CD14-positive monocyte (primary cell): ENCODE measurements at regions not wholly inside any gene's neighbourhood (a gene's known extent, or its start where the extent isn't known, plus 50 kb on each side); places are given as distances from the start of the nearest gene placed in this dataset.

Source experiments
- DNase-seq, 3 donors: peaks; one replicate each; pipeline ENCODE4 v3.0.0-alpha.2; 2011 to 2022
- H2AFZ ChIP-seq: 2 replicates; pipeline ENCODE4 v1.6.0; 2012; ENCODE audit warnings: mild to moderate bottlenecking, low read depth, low read length, inconsistent platforms; ENCODE audit not compliant: insufficient read depth, poor library complexity, severe bottlenecking
- H3K27ac ChIP-seq, 2 donors: 1 replicate in 1 of 2; 2 replicates in 1 of 2; pipeline ENCODE4 v1.5.1; 2012 to 2013; ENCODE audit warnings: low read length in 2 of 2, control low read depth in 1 of 2, inconsistent platforms in 1 of 2, low read depth in 1 of 2, mild to moderate bottlenecking in 1 of 2
- H3K27me3 ChIP-seq, 2 donors: one replicate each; pipeline versions ENCODE4 v1.6.0 to v1.6.1; 2011 to 2013; ENCODE audit warnings: low read length in 2 of 2; ENCODE audit not compliant: control insufficient read depth in 2 of 2, insufficient read depth in 2 of 2
- H3K36me3 ChIP-seq, 2 donors: replicated peaks in 1 of 2; 1 replicate in 1 of 2; 2 replicates in 1 of 2; pipeline versions ENCODE4 v1.5.1 to v1.6.1; 2012 to 2013; ENCODE audit warnings: low read length in 2 of 2, control low read depth in 1 of 2, inconsistent platforms in 1 of 2, mild to moderate bottlenecking in 1 of 2; ENCODE audit not compliant: insufficient read depth in 2 of 2, control insufficient read depth in 1 of 2
- H3K4me1 ChIP-seq, 2 donors: 1 replicate in 1 of 2; 2 replicates in 1 of 2; pipeline versions ENCODE4 v1.5.1 to v1.6.1; 2012 to 2013; ENCODE audit warnings: low read length in 2 of 2, control low read depth in 1 of 2, inconsistent platforms in 1 of 2, mild to moderate bottlenecking in 1 of 2, moderate library complexity in 1 of 2; ENCODE audit not compliant: insufficient read depth in 2 of 2, control insufficient read depth in 1 of 2
- H3K4me2 ChIP-seq: replicated peaks from 2 replicates; pipeline ENCODE3; 2012; ENCODE audit warnings: low read length, moderate library complexity, mild to moderate bottlenecking; ENCODE audit not compliant: poor library complexity, severe bottlenecking; ENCODE audit errors: extremely low read depth
- H3K4me3 ChIP-seq, 3 experiments: fragments of 200-600 bp in 1 of 3; sonication (generic) in 1 of 3; replicated peaks in 1 of 3; 1 replicate in 2 of 3; 2 replicates in 1 of 3; pipeline ENCODE4 v1.5.1; 2011 to 2013; ENCODE audit warnings: low read length in 3 of 3, mild to moderate bottlenecking in 3 of 3, control low read depth in 2 of 3, low read depth in 2 of 3, inconsistent platforms in 1 of 3, moderate library complexity in 1 of 3
- H3K79me2 ChIP-seq: 2 replicates; pipeline ENCODE4 v1.6.0; 2012; ENCODE audit warnings: mild to moderate bottlenecking, control low read depth, inconsistent platforms, low read length, moderate library complexity; ENCODE audit not compliant: insufficient read depth
- H3K9ac ChIP-seq: 2 replicates; pipeline ENCODE4 v1.6.0; 2017; ENCODE audit warnings: low read length, mild to moderate bottlenecking; ENCODE audit not compliant: insufficient read depth, poor library complexity, severe bottlenecking
- H3K9me3 ChIP-seq, 2 donors: replicated peaks in 1 of 2; 1 replicate in 1 of 2; 2 replicates in 1 of 2; pipeline versions ENCODE4 v1.5.1 to v1.6.1; 2012 to 2013; ENCODE audit warnings: low read length in 2 of 2, control low read depth in 1 of 2; ENCODE audit not compliant: control insufficient read depth in 1 of 2, insufficient read depth in 1 of 2
- H4K20me1 ChIP-seq: 2 replicates; pipeline ENCODE4 v1.6.0; 2012; ENCODE audit warnings: mild to moderate bottlenecking, low read length, control low read depth, moderate library complexity; ENCODE audit not compliant: insufficient read depth
- H3K27ac Mint-ChIP-seq, 7 donors: one replicate each; pipeline ENCODE4 v1.8.0; 2020; ENCODE audit warnings: mild to moderate bottlenecking in 7 of 7, mixed read lengths in 7 of 7, moderate library complexity in 6 of 7, inconsistent platforms in 2 of 7
- H3K27me3 Mint-ChIP-seq, 3 donors: one replicate each; pipeline ENCODE4 v1.8.0; 2021 to 2022; ENCODE audit warnings: low read depth in 3 of 3, mild to moderate bottlenecking in 3 of 3, mixed read lengths in 3 of 3, moderate library complexity in 3 of 3, inconsistent platforms in 1 of 3
- H3K36me3 Mint-ChIP-seq, 2 donors: one replicate each; pipeline ENCODE4 v1.8.0; 2020; ENCODE audit warnings: mixed read lengths in 2 of 2, inconsistent platforms in 1 of 2, mild to moderate bottlenecking in 1 of 2
- H3K4me1 Mint-ChIP-seq: one replicate; pipeline ENCODE4 v1.8.0; 2020; ENCODE audit warnings: mild to moderate bottlenecking, mixed read lengths
- H3K4me3 Mint-ChIP-seq, 2 donors: one replicate each; pipeline ENCODE4 v1.8.0; 2020; ENCODE audit warnings: mild to moderate bottlenecking in 2 of 2, mixed read lengths in 2 of 2, moderate library complexity in 1 of 2
- H3K9me3 Mint-ChIP-seq, 7 donors: one replicate each; pipeline ENCODE4 v1.8.0; 2020 to 2022; ENCODE audit warnings: mixed read lengths in 7 of 7, mild to moderate bottlenecking in 6 of 7, moderate library complexity in 6 of 7, inconsistent platforms in 2 of 7
- CTCF ChIP-seq: fragments of 200-600 bp; IDR thresholded peaks from one replicate; pipeline ENCODE4 v1.8.0; 2022; ENCODE audit warnings: antibody characterized with exemption, mild to moderate bottlenecking
- WGBS: methylation state at CpG from one replicate; pipeline ENCODE4 v1.1.5; 2013; ENCODE audit warnings: missing lambda C conversion rate; ENCODE audit not compliant: insufficient coverage; 5-methylcytosine and 5-hydroxymethylcytosine counted together
- intact Hi-C, 2 donors: fragments of 100-400 bp; cut with micrococcal nuclease; formaldehyde crosslinking; loops; one replicate each; pipeline versions ENCODE4 v1.15.0 to v1.15.1; 2023

GRCh38 chr13:70568571-70568970 lies 460.3 kb upstream of the KLHL1 start:
- no peak overlapping the region for H3K27ac Mint-ChIP-seq
- H3K27me3 Mint-ChIP-seq = no peaks in the 10 kb centered on the region
- no peaks in the 10 kb centered on the region for H3K27me3 ChIP-seq
- H3K4me1 Mint-ChIP-seq = no peaks in the 10 kb centered on the region
- no peak overlapping the region for H3K4me3 ChIP-seq
- no peak overlapping the region for H2AFZ ChIP-seq
- TF ChIP-seq CTCF = peak; percentile 20
- WGBS = no CpG with 5 or more reads among the region's 1 CpG
- no peak overlapping the region for H3K9ac ChIP-seq
- H4K20me1 ChIP-seq = no peaks in the 10 kb centered on the region
- no peak for DNase-seq
- H3K9me3 ChIP-seq = no peaks in the 10 kb centered on the region
- no peak overlapping the region for H3K4me3 Mint-ChIP-seq
- no peaks in the 10 kb centered on the region for H3K9me3 Mint-ChIP-seq
- H3K4me1 ChIP-seq = no peaks in the 10 kb centered on the region
- H3K36me3 Mint-ChIP-seq = no peaks in the 10 kb centered on the region
- no peak overlapping the region for H3K4me2 ChIP-seq
- H3K79me2 ChIP-seq = no peaks in the 10 kb centered on the region
- no peak overlapping the region for H3K27ac ChIP-seq
- H3K36me3 ChIP-seq = no peaks in the 10 kb centered on the region
- intact Hi-C loops = no loop called here

DNA sequence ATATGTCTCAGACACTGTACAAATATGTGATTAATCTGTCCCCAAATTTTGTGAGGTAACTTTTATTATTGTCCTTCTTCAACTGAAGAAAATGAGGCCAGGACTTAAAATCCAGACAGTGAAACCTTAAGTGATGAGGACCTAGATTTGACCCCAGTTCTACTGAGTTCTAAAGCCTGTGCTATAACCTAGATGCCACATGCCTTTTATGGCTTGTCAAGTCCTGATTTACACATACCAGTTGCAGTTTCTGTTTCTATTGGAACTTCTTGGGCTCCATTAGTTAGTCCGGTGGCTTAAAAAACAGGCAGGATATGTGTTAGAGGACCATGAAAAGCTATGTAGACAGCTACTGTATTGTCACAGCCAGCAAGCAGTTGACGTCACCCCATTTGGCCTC lies 436.5 kb upstream of the KLHL1 start:
- Histone ChIP-seq H3K27ac (no peak overlapping the region), H4K20me1 (no peaks in the 10 kb centered on the region), H3K4me3 (no peak overlapping the region), H3K27me3 (no peaks in the 10 kb centered on the region), H3K36me3 (no peaks in the 10 kb centered on the region), H3K79me2 (no peaks in the 10 kb centered on the region), H3K4me2 (no peak overlapping the region), H3K4me1 (no peaks in the 10 kb centered on the region), H3K9ac (no peak overlapping the region), H3K9me3 (no peaks in the 10 kb centered on the region), H2AFZ (no peak overlapping the region)
- Mint-ChIP-seq H3K27me3 (no peaks in the 10 kb centered on the region), H3K27ac (no peak overlapping the region), H3K9me3 (peaks cover 0 to 3% (median 0%) of the 10 kb centered on the region in 7 donors), H3K4me1 (no peaks in the 10 kb centered on the region), H3K4me3 (no peak overlapping the region), H3K36me3 (no peaks in the 10 kb centered on the region)
- 100% methylated on average over 1 of the region's 2 CpGs for WGBS
- no peak for DNase-seq
- intact Hi-C loops = no loop called here
- no peak for TF ChIP-seq CTCF
